OCI-LY1 (cell line): ENCODE measurements at regions not wholly inside any gene's neighbourhood (a gene's known extent, or its start where the extent isn't known, plus 50 kb on each side); places are given as distances from the start of the nearest gene placed in this dataset.

Source experiments
- H2AFZ ChIP-seq: fragments of 200-600 bp; sonication (generic), shearing (Covaris generic); 2 replicates; pipeline ENCODE4 v1.6.0; 2014; ENCODE audit warnings: antibody characterized with exemption, mild to moderate bottlenecking, low read length
- H3F3A ChIP-seq: fragments of 200-600 bp; sonication (generic), shearing (Covaris generic); 2 replicates; pipeline ENCODE4 v1.6.0; 2014; ENCODE audit warnings: mild to moderate bottlenecking, antibody characterized with exemption, low read length, moderate library complexity; ENCODE audit not compliant: insufficient read depth
- H3K27ac ChIP-seq: fragments of 200-600 bp; sonication (generic); 2 replicates; pipeline ENCODE4 v1.5.1; 2014; ENCODE audit warnings: low read length, mixed run types, mild to moderate bottlenecking, low read depth; ENCODE audit not compliant: poor library complexity, severe bottlenecking
- H3K27me3 ChIP-seq: fragments of 200-600 bp; sonication (generic); 2 replicates; pipeline ENCODE4 v1.6.0; 2014; ENCODE audit warnings: antibody characterized with exemption, mild to moderate bottlenecking, low read length, moderate library complexity; ENCODE audit not compliant: insufficient read depth
- H3K36me3 ChIP-seq: fragments of 200-600 bp; sonication (generic); 2 replicates; pipeline ENCODE4 v1.6.1; 2014; ENCODE audit warnings: mild to moderate bottlenecking, antibody characterized with exemption, low read length, moderate library complexity, mixed read lengths; ENCODE audit not compliant: insufficient read depth
- H3K4me1 ChIP-seq: fragments of 200-600 bp; sonication (generic); 2 replicates; pipeline ENCODE4 v1.5.1; 2014; ENCODE audit warnings: mild to moderate bottlenecking, low read length, moderate library complexity; ENCODE audit not compliant: insufficient read depth, severe bottlenecking
- H3K4me2 ChIP-seq: fragments of 200-600 bp; sonication (generic), shearing (Covaris generic); 2 replicates; pipeline ENCODE4 v1.6.1; 2014; ENCODE audit warnings: low read length
- H3K4me3 ChIP-seq: fragments of 200-600 bp; sonication (generic); 2 replicates; pipeline ENCODE4 v1.5.1; 2014; ENCODE audit warnings: low read length, low read depth, mild to moderate bottlenecking, mixed read lengths; ENCODE audit not compliant: poor library complexity, severe bottlenecking
- H3K79me2 ChIP-seq: fragments of 200-600 bp; shearing (Covaris generic); 2 replicates; pipeline ENCODE4 v1.6.1; 2016; ENCODE audit warnings: mixed run types, low read length, mixed read lengths; ENCODE audit not compliant: insufficient read depth
- H3K9ac ChIP-seq: fragments of 200-600 bp; sonication (generic), shearing (Covaris generic); 2 replicates; pipeline ENCODE4 v1.6.1; 2014; ENCODE audit warnings: mild to moderate bottlenecking, low read length, mixed read lengths
- H3K9me2 ChIP-seq: fragments of 200-600 bp; sonication (generic), shearing (Covaris generic); 2 replicates; pipeline ENCODE4 v1.6.1; 2014; ENCODE audit warnings: low read depth, mild to moderate bottlenecking, low read length, mixed read lengths
- H3K9me3 ChIP-seq: fragments of 200-600 bp; shearing (Covaris generic); 2 replicates; pipeline ENCODE4 v1.6.1; 2014; ENCODE audit warnings: low read length, mixed read lengths
- H4K20me1 ChIP-seq: fragments of 200-600 bp; sonication (generic), shearing (Covaris generic); 2 replicates; pipeline ENCODE4 v1.6.0; 2016; ENCODE audit warnings: mild to moderate bottlenecking, low read length; ENCODE audit not compliant: insufficient read depth
- CTCF ChIP-seq: fragments of 200-600 bp; sonication (generic), shearing (Covaris generic); IDR thresholded peaks from 2 replicates; pipeline ENCODE4 v1.5.1; 2017; ENCODE audit warnings: mild to moderate bottlenecking, antibody characterized with exemption, low read length, moderate library complexity, mixed read lengths
- EZH2 ChIP-seq: fragments of 200-600 bp; sonication (generic), shearing (Covaris generic); IDR thresholded peaks from 2 replicates; pipeline ENCODE4 v1.8.0; 2017; ENCODE audit warnings: borderline replicate concordance, mixed run types, mild to moderate bottlenecking, antibody characterized with exemption, low read length, moderate library complexity, mixed read lengths

DNA sequence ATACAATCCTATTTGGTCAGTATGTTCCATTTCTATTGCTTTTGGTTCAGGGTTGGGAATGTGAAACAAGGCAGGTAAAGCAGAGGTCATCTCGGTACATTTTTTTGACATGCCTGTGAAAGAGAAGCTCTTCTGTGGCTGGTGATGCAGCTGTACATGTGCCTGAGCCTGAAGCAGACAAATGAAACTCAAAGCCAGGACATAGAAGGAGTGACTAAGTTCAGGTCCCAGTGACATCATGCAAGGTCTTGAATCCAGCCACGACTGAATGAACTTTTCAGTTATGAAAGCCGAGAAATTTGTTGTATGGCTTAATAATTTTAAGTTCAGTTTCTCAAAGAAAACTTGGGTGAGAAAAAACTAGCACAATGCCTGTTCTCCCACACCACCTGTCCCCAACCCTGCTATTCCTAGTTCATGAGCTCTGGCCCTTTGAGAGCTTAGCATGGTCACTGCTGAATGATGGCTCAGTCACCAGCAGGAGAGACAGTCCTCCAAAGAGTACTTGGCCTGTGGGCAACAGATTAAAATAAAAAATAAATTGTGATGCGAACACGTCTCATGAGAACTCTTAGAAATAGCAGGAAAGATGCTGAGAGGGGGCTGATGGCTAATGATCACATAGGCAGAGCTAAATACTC is 600.2 kb upstream of the GRM7 start:
- no peaks in the 10 kb centered on the region for H4K20me1 ChIP-seq
- no peak for TF ChIP-seq EZH2
- no peak for TF ChIP-seq CTCF
- no peaks in the 10 kb centered on the region for H3K9me3 ChIP-seq
- no peak overlapping the region for H3K4me2 ChIP-seq
- H3K27ac ChIP-seq: no peak overlapping the region
- no peaks in the 10 kb centered on the region for H3K27me3 ChIP-seq
- no peaks in the 10 kb centered on the region for H3F3A ChIP-seq
- H2AFZ ChIP-seq: no peak overlapping the region
- peaks cover 24% of the 10 kb centered on the region for H3K4me1 ChIP-seq
- H3K4me3 ChIP-seq: no peak overlapping the region
- H3K9ac ChIP-seq: no peak overlapping the region
- no peaks in the 10 kb centered on the region for H3K79me2 ChIP-seq
- H3K36me3 ChIP-seq: no peaks in the 10 kb centered on the region
- H3K9me2 ChIP-seq: no peaks in the 10 kb centered on the region

DNA sequence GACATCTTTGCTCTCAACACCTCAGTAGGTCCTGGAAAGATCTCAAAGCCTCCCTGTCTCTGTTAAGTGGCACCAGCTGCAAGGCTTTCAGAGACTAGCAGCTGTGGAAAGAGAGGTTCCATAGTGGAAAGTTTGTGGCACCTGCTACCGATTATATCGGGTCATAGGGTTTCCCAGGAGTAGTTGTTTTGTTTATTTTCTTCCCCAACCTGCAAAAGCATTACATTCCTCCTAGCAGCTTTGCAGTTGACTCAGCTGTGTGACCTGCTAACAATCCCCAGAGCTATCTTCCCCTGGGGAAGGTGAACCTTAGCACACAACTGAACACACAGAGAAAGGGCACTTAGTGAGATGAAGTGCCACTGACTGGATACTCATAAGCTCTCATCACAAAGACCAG is 598.9 kb upstream of the GRM7 start:
- H3K9me2 ChIP-seq: no peaks in the 10 kb centered on the region
- H3K79me2 ChIP-seq: no peaks in the 10 kb centered on the region
- H2AFZ ChIP-seq: no peak overlapping the region
- no peaks in the 10 kb centered on the region for H3K27me3 ChIP-seq
- no peaks in the 10 kb centered on the region for H3F3A ChIP-seq
- H3K4me2 ChIP-seq: no peak overlapping the region
- no peak overlapping the region for H3K4me3 ChIP-seq
- TF ChIP-seq CTCF (no peak), EZH2 (no peak)
- H3K9ac ChIP-seq: no peak overlapping the region
- H3K27ac ChIP-seq: no peak overlapping the region
- H3K4me1 ChIP-seq: peaks cover 24% of the 10 kb centered on the region
- H3K9me3 ChIP-seq: no peaks in the 10 kb centered on the region
- no peaks in the 10 kb centered on the region for H4K20me1 ChIP-seq
- no peaks in the 10 kb centered on the region for H3K36me3 ChIP-seq

- Histone ChIP-seq H3K9me2 (no peaks in the 10 kb centered on the region), H3K4me2 (no peak overlapping the region), H3K9ac (no peak overlapping the region), H3K36me3 (no peaks in the 10 kb centered on the region), H3K27me3 (no peaks in the 10 kb centered on the region), H4K20me1 (no peaks in the 10 kb centered on the region), H3F3A (no peaks in the 10 kb centered on the region), H3K9me3 (no peaks in the 10 kb centered on the region), H2AFZ (no peak overlapping the region), H3K27ac (no peak overlapping the region), H3K4me1 (peaks cover 17% of the 10 kb centered on the region), H3K79me2 (no peaks in the 10 kb centered on the region), H3K4me3 (no peak overlapping the region)
- no peak for TF ChIP-seq CTCF
- no peak for TF ChIP-seq EZH2
Observed at GRCh38 chr3:6264036-6264435, 596.9 kb upstream of the GRM7 start.
